GM21619 (cell line): ENCODE measurements at regions not wholly inside any gene's neighbourhood (a gene's known extent, or its start where the extent isn't known, plus 50 kb on each side); places are given as distances from the start of the nearest gene placed in this dataset.

Experiments
- ATAC-seq: cut with Tn5 transposase; IDR thresholded peaks from one replicate; pipeline ENCODE4 v1.9.1; 2021; ENCODE audit not compliant: unreplicated experiment

DNA sequence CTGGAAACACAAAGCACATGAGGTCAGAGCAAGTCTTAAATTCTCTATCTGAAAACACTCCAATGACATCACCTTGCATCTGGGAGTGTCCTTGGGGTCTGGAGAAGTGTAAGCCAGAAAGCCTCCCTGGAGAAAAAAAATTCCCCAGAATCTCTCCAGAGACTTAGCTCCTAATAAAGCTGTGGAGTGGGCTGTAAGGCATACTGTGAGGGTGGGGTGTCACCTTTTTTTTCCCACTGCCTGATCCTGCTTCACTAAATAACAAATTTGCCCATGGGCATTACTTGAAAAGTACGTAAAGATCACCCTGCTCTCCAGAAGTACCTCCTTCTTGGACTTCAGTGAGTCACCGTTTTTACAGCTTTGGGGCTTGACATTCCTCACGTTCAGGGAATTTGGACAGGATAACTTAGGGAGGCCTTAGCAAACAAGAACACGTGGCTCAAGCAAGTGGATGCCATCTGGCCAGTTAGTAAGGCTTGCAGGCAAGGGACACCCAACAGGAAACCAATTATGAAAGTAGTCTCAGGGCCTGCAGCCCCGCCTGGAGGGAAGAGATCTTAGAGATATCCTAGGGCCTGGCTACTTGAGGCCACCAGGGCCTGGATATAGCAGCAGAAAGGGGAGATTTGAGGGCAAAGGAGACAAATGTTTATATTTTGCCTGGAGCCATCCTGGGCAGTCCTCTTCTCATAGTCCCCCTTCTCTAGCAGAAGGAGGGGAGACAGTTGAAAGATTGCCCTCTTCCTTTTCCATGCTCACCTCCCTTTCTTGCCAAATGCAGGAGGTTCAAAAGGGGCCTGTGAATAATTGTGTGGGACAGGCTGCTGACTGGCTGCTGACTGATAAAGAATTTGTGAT, 60.1 kb upstream of the PLAC1 start:
- no peak for ATAC-seq

- ATAC-seq = no peak
These were observed 59.4 kb upstream of the PLAC1 start for GRCh38 chrX:134717698-134718097.

DNA sequence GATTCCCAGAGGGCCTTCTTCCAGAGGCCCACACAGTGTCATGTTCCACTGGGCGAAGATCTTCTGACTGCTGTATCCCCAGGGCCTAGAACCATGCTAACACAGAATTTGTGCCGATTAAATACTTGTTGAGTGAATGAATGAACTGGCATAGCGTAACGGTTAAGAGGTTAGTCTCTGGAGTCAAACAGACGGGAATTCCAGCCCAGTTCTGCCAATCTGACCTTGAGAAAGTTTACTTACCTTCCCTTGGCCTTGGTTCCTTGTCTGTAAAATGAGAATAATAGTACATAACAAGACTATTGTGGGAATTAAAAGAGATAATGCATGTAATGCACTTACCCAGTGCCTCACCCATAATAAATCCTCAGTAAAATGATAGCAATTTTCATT, 58.3 kb upstream of the PLAC1 start:
- ATAC-seq = no peak

DNA sequence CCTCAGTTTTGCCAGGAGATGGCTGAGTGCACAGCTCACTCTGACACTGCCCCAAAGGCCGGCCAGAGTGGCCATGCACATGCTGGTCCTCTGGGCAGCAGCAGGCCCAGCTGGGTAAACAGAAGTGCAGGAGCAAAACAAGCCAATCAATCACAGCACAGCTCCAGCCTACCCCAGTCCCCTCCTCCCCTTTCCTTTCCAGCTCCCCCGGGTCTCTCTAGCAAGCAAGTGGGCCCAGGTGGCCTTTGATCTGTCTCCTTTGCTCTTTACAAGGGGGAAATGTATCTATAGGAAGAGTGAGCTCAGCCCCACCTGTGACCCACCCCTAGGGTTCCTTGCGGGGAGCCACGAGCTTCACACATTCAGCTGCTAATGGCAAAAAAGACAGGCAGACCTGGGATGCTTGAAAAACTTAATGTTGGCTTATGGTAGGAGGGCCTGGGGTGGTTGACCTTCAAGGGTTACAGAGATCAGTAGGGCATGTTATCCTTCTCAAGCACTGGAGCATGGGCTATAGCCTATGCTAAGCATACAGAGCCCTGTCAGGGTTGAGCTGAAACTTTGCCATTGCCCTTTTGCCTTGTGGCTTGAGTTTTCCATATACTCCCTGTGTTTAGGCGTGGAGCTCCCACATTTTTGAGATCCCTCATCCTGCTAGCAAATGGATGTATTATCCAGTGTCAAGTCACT, 57.8 kb upstream of the PLAC1 start:
- ATAC-seq = no peak

GRCh38 chrX:134714633-134715110, 56.4 kb upstream of the PLAC1 start:
- ATAC-seq = no peak

DNA sequence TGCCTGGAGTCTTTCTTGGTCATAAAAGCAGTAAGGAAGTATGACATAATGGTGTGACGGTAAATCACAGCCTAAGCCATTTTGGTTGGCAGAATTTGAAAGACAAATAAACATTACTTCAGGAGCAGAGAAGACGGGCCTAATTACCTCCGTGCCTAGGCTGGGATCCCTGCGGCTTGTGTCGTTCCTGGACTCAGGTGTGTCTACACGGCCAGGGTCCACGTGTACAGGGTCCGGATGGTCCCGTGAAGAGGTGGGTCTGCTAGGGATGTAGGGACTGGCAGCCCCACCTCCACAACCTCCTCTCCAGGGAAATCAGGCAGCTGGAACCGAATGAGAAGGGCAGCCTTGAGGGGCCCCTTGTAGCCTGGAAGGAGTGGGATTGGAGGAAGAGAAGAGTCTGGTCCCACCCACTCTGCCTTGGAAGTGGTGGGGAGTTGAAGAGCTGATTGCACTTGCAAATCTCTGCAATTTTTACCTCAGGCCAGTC, 55.4 kb upstream of the PLAC1 start:
- no peak for ATAC-seq

DNA sequence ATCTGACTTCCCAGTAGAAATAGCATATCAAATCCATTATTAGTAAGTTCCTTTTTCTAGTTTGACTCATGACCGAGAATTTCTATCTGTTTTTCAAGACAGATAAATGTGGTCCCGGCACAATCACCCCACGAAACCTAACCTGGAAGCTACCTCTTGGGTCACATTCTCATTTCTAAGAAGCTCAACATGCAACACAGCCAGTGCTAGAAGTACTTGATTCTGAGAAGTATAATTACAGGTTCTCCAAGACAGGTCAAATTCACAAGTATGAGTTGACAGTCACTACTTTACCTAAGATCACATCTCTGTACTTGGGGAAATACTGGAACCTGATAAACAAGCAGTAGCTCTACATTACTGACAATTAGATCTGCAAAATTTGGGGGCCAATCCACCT, 54.0 kb upstream of the PLAC1 start:
- no peak for ATAC-seq

- ATAC-seq = no peak
These were observed 53.1 kb upstream of the PLAC1 start for GRCh38 chrX:134711135-134711921.
